Stimulated activated CD4-positive, alpha-beta T cell treated with anti-CD3 and anti-CD28 coated beads, Interleukin-1b, Interleukin-23, amount 100 ng/mL, for 1 hour (primary cell): ENCODE measurements at regions not wholly inside any gene's neighbourhood (a gene's known extent, or its start where the extent isn't known, plus 50 kb on each side); places are given as distances from the start of the nearest gene placed in this dataset.
"Not testable (repeated sequence)": the region's sequence is repeated elsewhere in the genome, so short reads cannot be mapped to it uniquely, and the experiment has no call there.

ENCODE experiments used
- DNase-seq, 2 donors: peaks; one replicate each; pipeline ENCODE4 v3.0.0-alpha.2; 2020; ENCODE audit warnings: low read depth in 2 of 2

GRCh38 chr13:90793261-90793820 is 554.1 kb upstream of the MIR17HG start:
- no peak for DNase-seq

- no peak for DNase-seq
These were observed 551.0 kb upstream of the MIR17HG start for GRCh38 chr13:90796474-90796873.

- DNase-seq = no peak
These were observed 550.2 kb upstream of the MIR17HG start for GRCh38 chr13:90797335-90797734.

GRCh38 chr13:90798381-90798780 is 549.1 kb upstream of the MIR17HG start:
- DNase-seq = no peak

- no peak for DNase-seq
These were observed 547.3 kb upstream of the MIR17HG start for GRCh38 chr13:90800082-90800746.

GRCh38 chr13:90801621-90802020 is 545.9 kb upstream of the MIR17HG start:
- DNase-seq = no peak

GRCh38 chr13:90803210-90803609 is 544.3 kb upstream of the MIR17HG start:
- no peak for DNase-seq

- no peak for DNase-seq
These were observed 541.4 kb upstream of the MIR17HG start for GRCh38 chr13:90806016-90806615.

GRCh38 chr13:90806892-90807291 is 540.6 kb upstream of the MIR17HG start:
- DNase-seq = no peak

- DNase-seq = no peak
These were observed 538.6 kb upstream of the MIR17HG start for GRCh38 chr13:90808838-90809237.

- DNase-seq = no peak
These were observed 523.5 kb upstream of the MIR17HG start for GRCh38 chr13:90824032-90824431.

GRCh38 chr13:90826688-90827087 is 520.8 kb upstream of the MIR17HG start:
- no peak for DNase-seq

- no peak for DNase-seq
These were observed 516.7 kb upstream of the MIR17HG start for GRCh38 chr13:90830782-90831181.

GRCh38 chr13:90833951-90834350 is 513.5 kb upstream of the MIR17HG start:
- no peak for DNase-seq

- DNase-seq = no peak
These were observed 512.8 kb upstream of the MIR17HG start for GRCh38 chr13:90834700-90835099.

GRCh38 chr13:90835826-90836225 is 511.7 kb upstream of the MIR17HG start:
- no peak for DNase-seq

- DNase-seq = no peak
These were observed 509.0 kb upstream of the MIR17HG start for GRCh38 chr13:90838317-90838960.

- no peak for DNase-seq
These were observed 508.4 kb upstream of the MIR17HG start for GRCh38 chr13:90839061-90839460.

- DNase-seq = no peak
These were observed 500.6 kb upstream of the MIR17HG start for GRCh38 chr13:90846936-90847335.

GRCh38 chr13:90853666-90854065 is 493.8 kb upstream of the MIR17HG start:
- not testable (repeated sequence) for DNase-seq

- no peak for DNase-seq
These were observed 489.6 kb upstream of the MIR17HG start for GRCh38 chr13:90857921-90858320.

GRCh38 chr13:90866006-90866405 is 481.5 kb upstream of the MIR17HG start:
- no peak for DNase-seq

GRCh38 chr13:90867336-90867683 is 480.2 kb upstream of the MIR17HG start:
- no peak for DNase-seq
